ENCODE measurements at regions not wholly inside any gene's neighbourhood (a gene's known extent, or its start where the extent isn't known, plus 50 kb on each side); places are given as distances from the start of the nearest gene placed in this dataset.
A peak's percentile ranks its signal among the peaks of the same experiment; 100 is the strongest.

DNA sequence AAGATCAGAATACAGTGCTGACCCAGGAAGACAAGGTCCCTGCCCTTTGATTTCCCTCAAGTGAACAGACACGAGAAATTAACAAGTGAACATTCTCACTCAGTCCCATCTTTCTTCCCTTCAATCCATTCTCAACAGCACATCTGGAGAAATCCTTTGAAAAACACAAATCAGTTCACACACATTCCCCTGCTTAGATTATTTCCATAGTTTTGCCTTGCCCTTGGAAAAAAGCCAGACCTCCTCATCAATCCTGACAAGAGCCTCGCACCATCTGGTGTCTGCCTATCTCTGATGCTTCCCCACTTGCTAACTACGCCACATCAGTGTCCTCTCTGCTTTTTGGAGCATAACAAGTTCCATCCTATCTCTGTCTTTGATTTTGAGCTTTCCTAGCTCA lies 94.4 kb upstream of the KIAA1217 start:
- peak in 1 of 4 donors; percentile 28 for ATAC-seq
- TF ChIP-seq, protein P1, sequence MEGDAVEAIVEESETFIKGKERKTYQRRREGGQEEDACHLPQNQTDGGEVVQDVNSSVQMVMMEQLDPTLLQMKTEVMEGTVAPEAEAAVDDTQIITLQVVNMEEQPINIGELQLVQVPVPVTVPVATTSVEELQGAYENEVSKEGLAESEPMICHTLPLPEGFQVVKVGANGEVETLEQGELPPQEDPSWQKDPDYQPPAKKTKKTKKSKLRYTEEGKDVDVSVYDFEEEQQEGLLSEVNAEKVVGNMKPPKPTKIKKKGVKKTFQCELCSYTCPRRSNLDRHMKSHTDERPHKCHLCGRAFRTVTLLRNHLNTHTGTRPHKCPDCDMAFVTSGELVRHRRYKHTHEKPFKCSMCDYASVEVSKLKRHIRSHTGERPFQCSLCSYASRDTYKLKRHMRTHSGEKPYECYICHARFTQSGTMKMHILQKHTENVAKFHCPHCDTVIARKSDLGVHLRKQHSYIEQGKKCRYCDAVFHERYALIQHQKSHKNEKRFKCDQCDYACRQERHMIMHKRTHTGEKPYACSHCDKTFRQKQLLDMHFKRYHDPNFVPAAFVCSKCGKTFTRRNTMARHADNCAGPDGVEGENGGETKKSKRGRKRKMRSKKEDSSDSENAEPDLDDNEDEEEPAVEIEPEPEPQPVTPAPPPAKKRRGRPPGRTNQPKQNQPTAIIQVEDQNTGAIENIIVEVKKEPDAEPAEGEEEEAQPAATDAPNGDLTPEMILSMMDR (IDR thresholded peaks at IDR 0.05), result no peak
- TF ChIP-seq POLR2A (IDR thresholded peaks at IDR 0.05), result no peak
- no peak for DNase-seq

DNA sequence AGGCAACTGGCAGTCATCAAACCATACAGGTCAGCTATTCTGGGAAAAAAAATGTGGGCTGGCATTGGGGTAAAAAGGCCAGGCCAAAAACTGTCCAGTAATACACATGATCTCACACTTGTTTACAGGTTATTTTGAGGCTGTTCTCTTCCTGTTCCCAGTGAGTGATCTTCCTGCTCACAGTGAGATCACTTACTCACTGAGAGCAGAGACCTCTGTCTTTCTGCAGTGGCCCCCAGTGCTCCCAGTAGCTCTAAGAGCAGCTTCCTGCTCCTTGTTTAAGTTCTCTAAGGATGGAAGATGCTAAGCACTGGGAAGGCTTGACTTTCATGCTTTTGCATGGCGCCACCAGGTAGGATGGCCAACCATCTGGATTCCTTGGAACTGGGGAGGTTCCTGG lies 93.5 kb upstream of the KIAA1217 start:
- H3K4me3 ChIP-seq, result no peak overlapping the region
- H3K27ac ChIP-seq, result no peak overlapping the region
- no peaks in the 10 kb centered on the region for H3K9me3 ChIP-seq
- intact Hi-C loops (cut with DNase I), result no loop called here
- no peak for DNase-seq
- H3K27me3 ChIP-seq, result no peaks in the 10 kb centered on the region
- peak; percentile 52 to 84 (median 72) for ATAC-seq
- WGBS (ENCODE audit: insufficient coverage, low coverage, low lambda C conversion rate, missing lambda C conversion rate), result 80% methylated on average over 1 of the region's 1 CpG
- no peaks in the 10 kb centered on the region for H3K4me1 ChIP-seq
- TF ChIP-seq, protein P1 (IDR thresholded peaks at IDR 0.05), result no peak
- TF ChIP-seq POLR2A (IDR thresholded peaks at IDR 0.05), result no peak
- no peaks in the 10 kb centered on the region for H3K36me3 ChIP-seq

More for the DNA sequence above, 94.4 kb upstream of the KIAA1217 start:
- Histone ChIP-seq H3K4me1 (no peaks in the 10 kb centered on the region), H3K4me3 (no peak overlapping the region), H3K36me3 (no peaks in the 10 kb centered on the region), H3K27ac (peak overlapping the region in 1 of 3 donors; percentile 54), H3K27me3 (no peaks in the 10 kb centered on the region), H3K9me3 (no peaks in the 10 kb centered on the region)
- intact Hi-C loops (cut with DNase I), result no loop called here
- WGBS (ENCODE audit: insufficient coverage, low coverage, low lambda C conversion rate, missing lambda C conversion rate), result 28% methylated on average over 3 of the region's 3 CpGs

DNA sequence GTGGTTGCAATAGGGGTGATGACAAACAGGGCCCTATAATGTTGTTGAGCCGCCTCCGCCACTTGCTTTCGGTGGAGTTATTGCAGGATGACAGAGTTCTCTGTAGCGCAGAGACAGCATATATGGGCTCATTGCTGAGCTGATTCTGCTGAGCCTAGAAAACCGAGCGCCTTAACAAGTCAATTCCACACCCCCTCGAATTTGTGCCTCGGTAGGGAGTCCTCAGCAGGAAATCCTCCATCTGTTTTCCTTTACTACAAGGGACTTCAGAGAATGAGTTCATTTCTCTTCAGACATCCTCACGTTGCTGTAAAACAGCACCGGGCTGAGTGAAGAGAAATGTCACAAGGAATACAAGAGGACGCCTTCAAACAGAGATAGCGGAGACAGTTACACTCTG lies 90.7 kb upstream of the KIAA1217 start:
- Histone ChIP-seq H3K27ac (peak overlapping the region in 1 of 3 donors; percentile 26), H3K27me3 (no peaks in the 10 kb centered on the region), H3K4me3 (no peak overlapping the region), H3K4me1 (no peaks in the 10 kb centered on the region), H3K36me3 (no peaks in the 10 kb centered on the region), H3K9me3 (no peaks in the 10 kb centered on the region)
- ATAC-seq (peak; percentile 53 to 68 (median 60)), DNase-seq (no peak)
- TF ChIP-seq POLR2A (IDR thresholded peaks at IDR 0.05), result no peak
- TF ChIP-seq, protein P1 (IDR thresholded peaks at IDR 0.05), result no peak
- WGBS (ENCODE audit: insufficient coverage, low coverage, low lambda C conversion rate, missing lambda C conversion rate), result 26% methylated on average over 9 of the region's 12 CpGs
- intact Hi-C loops (cut with DNase I), result no loop called here

DNA sequence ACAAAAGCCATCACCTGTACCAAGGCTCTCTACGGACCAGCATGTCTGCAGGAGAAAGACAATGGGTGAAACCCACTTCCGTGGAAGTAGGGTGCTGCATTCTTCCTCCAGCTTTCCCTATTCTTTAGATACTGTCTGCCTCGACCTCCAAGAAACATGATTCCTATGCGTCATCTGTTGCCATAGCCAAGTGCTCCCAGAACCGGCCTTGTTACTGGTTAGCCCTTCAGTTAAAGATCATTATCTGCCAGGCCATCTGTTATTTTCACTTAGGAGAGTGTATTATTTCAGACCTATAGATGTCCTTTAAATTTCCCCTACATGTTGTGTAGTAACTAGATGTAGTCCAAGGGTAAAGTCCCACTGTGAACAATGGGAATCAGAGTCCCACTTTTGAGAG lies 89.0 kb upstream of the KIAA1217 start:
- Histone ChIP-seq H3K27me3 (no peaks in the 10 kb centered on the region), H3K36me3 (no peaks in the 10 kb centered on the region), H3K27ac (no peak overlapping the region), H3K9me3 (no peaks in the 10 kb centered on the region), H3K4me1 (no peaks in the 10 kb centered on the region), H3K4me3 (no peak overlapping the region)
- no peak for TF ChIP-seq POLR2A (IDR thresholded peaks at IDR 0.05)
- TF ChIP-seq, protein P1 (IDR thresholded peaks at IDR 0.05), result no peak
- intact Hi-C loops (cut with DNase I), result no loop called here
- ATAC-seq (no peak), DNase-seq (no peak)
- 63% methylated on average over 2 of the region's 5 CpGs for WGBS (ENCODE audit: insufficient coverage, low coverage, low lambda C conversion rate, missing lambda C conversion rate)

DNA sequence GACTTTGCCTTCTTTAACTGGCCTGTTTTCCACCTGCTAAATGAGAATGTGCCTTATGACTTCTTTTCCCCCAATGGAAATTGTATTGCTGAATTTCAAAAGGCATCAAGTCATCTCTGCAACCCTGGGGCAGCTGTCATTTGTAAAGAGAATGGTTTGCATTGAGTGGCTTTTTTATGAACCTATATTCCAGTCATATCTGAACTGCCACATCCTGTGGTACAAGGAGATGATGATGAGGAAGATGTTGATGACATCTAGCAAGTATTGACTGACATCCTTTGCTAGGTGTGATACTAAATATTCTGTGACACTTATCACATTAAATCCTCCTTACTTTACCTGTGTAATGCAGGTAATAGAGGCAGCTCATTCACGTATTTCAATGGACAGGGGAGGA lies 88.3 kb upstream of the KIAA1217 start:
- WGBS (ENCODE audit: insufficient coverage, low coverage, low lambda C conversion rate, missing lambda C conversion rate), result 35% methylated on average over 1 of the region's 1 CpG
- Histone ChIP-seq H3K4me3 (no peak overlapping the region), H3K27me3 (no peaks in the 10 kb centered on the region), H3K36me3 (no peaks in the 10 kb centered on the region), H3K9me3 (no peaks in the 10 kb centered on the region), H3K4me1 (no peaks in the 10 kb centered on the region), H3K27ac (no peak overlapping the region)
- TF ChIP-seq, protein P1 (IDR thresholded peaks at IDR 0.05), result no peak
- DNase-seq, result no peak
- ATAC-seq, result no peak
- intact Hi-C loops (cut with DNase I), result no loop called here
